Renal cortex interstitium (tissue), 11 donors: ENCODE measurements at regions not wholly inside any gene's neighbourhood (a gene's known extent, or its start where the extent isn't known, plus 50 kb on each side); places are given as distances from the start of the nearest gene placed in this dataset.

Source experiments
- DNase-seq, 11 donors: peaks; one replicate each; pipeline ENCODE4 v3.0.0-alpha.2; 2013; ENCODE audit warnings: low read depth in 9 of 11, low spot score in 4 of 11; ENCODE audit errors: extremely low read depth in 1 of 11

- DNase-seq: no peak
Observed at GRCh38 chr3:80592792-80593191, 825.0 kb upstream of the ROBO1 start.

GRCh38 chr3:80586338-80586737 lies 818.5 kb upstream of the ROBO1 start:
- no peak for DNase-seq

GRCh38 chr3:80580146-80580545 lies 812.3 kb upstream of the ROBO1 start:
- DNase-seq: no peak

GRCh38 chr3:80564391-80564790 lies 796.6 kb upstream of the ROBO1 start:
- no peak for DNase-seq

- no peak for DNase-seq
Observed at GRCh38 chr3:80559701-80560100, 791.9 kb upstream of the ROBO1 start.

GRCh38 chr3:80556763-80557162 lies 789.0 kb upstream of the ROBO1 start:
- no peak for DNase-seq

GRCh38 chr3:80554304-80554703 lies 786.5 kb upstream of the ROBO1 start:
- DNase-seq: no peak

GRCh38 chr3:80553211-80553610 lies 785.4 kb upstream of the ROBO1 start:
- DNase-seq: no peak

- DNase-seq: no peak
Observed at GRCh38 chr3:80550174-80550573, 782.4 kb upstream of the ROBO1 start.

- no peak for DNase-seq
Observed at GRCh38 chr3:80549173-80549572, 781.4 kb upstream of the ROBO1 start.

GRCh38 chr3:80543154-80543553 lies 775.4 kb upstream of the ROBO1 start:
- no peak for DNase-seq

GRCh38 chr3:80542456-80542855 lies 774.7 kb upstream of the ROBO1 start:
- no peak for DNase-seq

GRCh38 chr3:80537680-80538079 lies 769.9 kb upstream of the ROBO1 start:
- no peak for DNase-seq

GRCh38 chr3:80535286-80535685 lies 767.5 kb upstream of the ROBO1 start:
- DNase-seq: no peak

GRCh38 chr3:80533553-80533952 lies 765.8 kb upstream of the ROBO1 start:
- DNase-seq: no peak

- DNase-seq: no peak
Observed at GRCh38 chr3:80526153-80526552, 758.4 kb upstream of the ROBO1 start.

GRCh38 chr3:80521081-80521480 lies 753.3 kb upstream of the ROBO1 start:
- DNase-seq: no peak

- no peak for DNase-seq
Observed at GRCh38 chr3:80519436-80519835, 751.6 kb upstream of the ROBO1 start.

- DNase-seq: no peak
Observed at GRCh38 chr3:80496452-80496851, 728.7 kb upstream of the ROBO1 start.

- DNase-seq: no peak
Observed at GRCh38 chr3:80492162-80492561, 724.4 kb upstream of the ROBO1 start.

GRCh38 chr3:80472961-80473360 lies 705.2 kb upstream of the ROBO1 start:
- no peak for DNase-seq

GRCh38 chr3:80472459-80472858 lies 704.7 kb upstream of the ROBO1 start:
- no peak for DNase-seq
